H9 (cell line): ENCODE measurements at regions not wholly inside any gene's neighbourhood (a gene's known extent, or its start where the extent isn't known, plus 50 kb on each side); places are given as distances from the start of the nearest gene placed in this dataset.

Source experiments
- DNase-seq: peaks from one replicate; pipeline ENCODE4 v3.0.0-alpha.2; 2017
- H2AFZ ChIP-seq: one replicate; pipeline ENCODE4 v1.6.1; 2013; ENCODE audit warnings: mild to moderate bottlenecking, low read length, control low read depth, moderate library complexity
- H2AK5ac ChIP-seq: 2 replicates; pipeline ENCODE4 v1.6.1; 2013; ENCODE audit warnings: low read length, control low read depth, mixed read lengths; ENCODE audit not compliant: insufficient read length
- H2BK120ac ChIP-seq: one replicate; pipeline ENCODE4 v1.6.1; 2013; ENCODE audit warnings: low read depth, mild to moderate bottlenecking, low read length, control low read depth, inconsistent platforms; ENCODE audit not compliant: poor library complexity, severe bottlenecking
- H2BK12ac ChIP-seq: 2 replicates; pipeline ENCODE4 v1.6.1; 2013; ENCODE audit warnings: low read length, control low read depth, mixed read lengths, low read depth; ENCODE audit not compliant: insufficient read length
- H2BK15ac ChIP-seq: 2 replicates; pipeline ENCODE4 v1.6.1; 2013; ENCODE audit warnings: low read depth, low read length, control low read depth
- H2BK20ac ChIP-seq: one replicate; pipeline ENCODE4 v1.6.1; 2013; ENCODE audit warnings: low read depth, mild to moderate bottlenecking, low read length, control low read depth, inconsistent platforms; ENCODE audit not compliant: poor library complexity, severe bottlenecking
- H2BK5ac ChIP-seq: 2 replicates; pipeline ENCODE4 v1.6.1; 2013; ENCODE audit warnings: low read length, control low read depth, mixed read lengths; ENCODE audit not compliant: insufficient read length
- H3K14ac ChIP-seq: 2 replicates; pipeline ENCODE4 v1.6.1; 2013; ENCODE audit warnings: low read length, control low read depth; ENCODE audit not compliant: insufficient read depth
- H3K18ac ChIP-seq: 2 replicates; pipeline ENCODE4 v1.6.1; 2013; ENCODE audit warnings: low read depth, mild to moderate bottlenecking, mixed read lengths, low read length, control low read depth; ENCODE audit not compliant: insufficient read length
- H3K23ac ChIP-seq: 2 replicates; pipeline ENCODE4 v1.6.1; 2013; ENCODE audit warnings: low read length, control low read depth, mixed read lengths, low read depth; ENCODE audit not compliant: insufficient read length
- H3K23me2 ChIP-seq: 2 replicates; pipeline ENCODE4 v1.6.1; 2013; ENCODE audit warnings: low read depth, mild to moderate bottlenecking, mixed read lengths, low read length, control low read depth; ENCODE audit not compliant: insufficient read length, poor library complexity, severe bottlenecking
- H3K27ac ChIP-seq: 2 replicates; pipeline ENCODE4 v1.5.1; 2013; ENCODE audit warnings: low read length, control low read depth, mixed read lengths, low read depth; ENCODE audit not compliant: insufficient read length
- H3K27me3 ChIP-seq: 2 replicates; pipeline ENCODE4 v1.6.1; 2013; ENCODE audit warnings: low read length, control low read depth, inconsistent platforms; ENCODE audit not compliant: insufficient read depth
- H3K4ac ChIP-seq: 2 replicates; pipeline ENCODE4 v1.6.1; 2013; ENCODE audit warnings: low read depth, mild to moderate bottlenecking, control low read depth, inconsistent platforms, low read length, moderate library complexity
- H3K4me1 ChIP-seq: 2 replicates; pipeline ENCODE4 v1.6.1; 2013; ENCODE audit warnings: low read length, control low read depth, inconsistent platforms; ENCODE audit not compliant: insufficient read depth
- H3K4me2 ChIP-seq: 2 replicates; pipeline ENCODE4 v1.6.1; 2013; ENCODE audit warnings: low read length, control low read depth, mixed read lengths; ENCODE audit not compliant: insufficient read length, insufficient read depth
- H3K56ac ChIP-seq: 2 replicates; pipeline ENCODE4 v1.6.1; 2013; ENCODE audit warnings: low read depth, mild to moderate bottlenecking, mixed read lengths, low read length, control low read depth; ENCODE audit not compliant: insufficient read length
- H3K79me1 ChIP-seq: 2 replicates; pipeline ENCODE4 v1.6.1; 2013; ENCODE audit warnings: low read depth, mild to moderate bottlenecking, moderate library complexity, low read length, control low read depth, inconsistent platforms; ENCODE audit not compliant: insufficient read depth, poor library complexity, severe bottlenecking
- H3K79me2 ChIP-seq: 2 replicates; pipeline ENCODE4 v1.6.1; 2013; ENCODE audit warnings: low read length, control low read depth, inconsistent platforms; ENCODE audit not compliant: insufficient read depth
- H3K9ac ChIP-seq: 2 replicates; pipeline ENCODE4 v1.6.1; 2013; ENCODE audit warnings: low read length, control low read depth, mixed read lengths; ENCODE audit not compliant: insufficient read length; ENCODE audit errors: extremely low read depth
- H3K9me3 ChIP-seq: one replicate; pipeline ENCODE4 v1.6.1; 2013; ENCODE audit warnings: low read depth, low read length, inconsistent platforms; ENCODE audit not compliant: control insufficient read depth
- H3T11ph ChIP-seq: one replicate; pipeline ENCODE4 v1.6.1; 2013; ENCODE audit warnings: mild to moderate bottlenecking, low read length, control low read depth, inconsistent platforms
- H4K20me1 ChIP-seq: one replicate; pipeline ENCODE4 v1.6.1; 2013; ENCODE audit not compliant: control insufficient read depth, insufficient read length, insufficient read depth
- H4K5ac ChIP-seq: 2 replicates; pipeline ENCODE4 v1.6.1; 2013; ENCODE audit warnings: low read depth, mild to moderate bottlenecking, mixed read lengths, low read length, control low read depth; ENCODE audit not compliant: insufficient read length
- H4K8ac ChIP-seq: replicated peaks from 2 replicates; pipeline ENCODE4 v1.6.1; 2013; ENCODE audit warnings: low read length, control low read depth, mixed read lengths, low read depth; ENCODE audit not compliant: insufficient read length
- H4K91ac ChIP-seq: 2 replicates; pipeline ENCODE4 v1.6.1; 2013; ENCODE audit warnings: low read depth, mild to moderate bottlenecking, moderate library complexity, mixed read lengths, low read length, control low read depth; ENCODE audit not compliant: insufficient read length
- H3K27ac Mint-ChIP-seq, 3 experiments: 2 replicates in 2 of 3; 3 replicates in 1 of 3; pipeline ENCODE4 v1.8.0; 2020 to 2021; ENCODE audit warnings: mixed read lengths in 3 of 3, mild to moderate bottlenecking in 1 of 3, moderate library complexity in 1 of 3
- H3K27me3 Mint-ChIP-seq: 2 replicates; pipeline ENCODE4 v1.8.0; 2021; ENCODE audit warnings: low read depth, mild to moderate bottlenecking, moderate library complexity, mixed read lengths
- H3K36me3 Mint-ChIP-seq, 3 experiments: 2 replicates in 2 of 3; 3 replicates in 1 of 3; pipeline ENCODE4 v1.8.0; 2020 to 2021; ENCODE audit warnings: low read depth in 3 of 3, mixed read lengths in 3 of 3; ENCODE audit not compliant: insufficient read depth in 1 of 3
- H3K4me1 Mint-ChIP-seq, 2 experiments: 2 replicates each; pipeline ENCODE4 v1.8.0; 2020; ENCODE audit warnings: mixed read lengths in 2 of 2
- H3K4me3 Mint-ChIP-seq, 2 experiments: 2 replicates in 1 of 2; 3 replicates in 1 of 2; pipeline ENCODE4 v1.8.0; 2020 to 2021; ENCODE audit warnings: mild to moderate bottlenecking in 2 of 2, mixed read lengths in 2 of 2, moderate library complexity in 1 of 2
- H3K9me3 Mint-ChIP-seq, 2 experiments: 2 replicates in 1 of 2; 3 replicates in 1 of 2; pipeline ENCODE4 v1.8.0; 2020; ENCODE audit warnings: mild to moderate bottlenecking in 2 of 2, mixed read lengths in 2 of 2, moderate library complexity in 1 of 2
- WGBS: extraction: QIAGEN DNeasy Blood & Tissue Kit; methylation state at CpG from one replicate; pipeline ENCODE4 v1.1.7; 2013; ENCODE audit warnings: missing lambda C conversion rate, low lambda C conversion rate, mixed read lengths; ENCODE audit not compliant: insufficient read length; ENCODE audit errors: extremely low coverage; 5-methylcytosine and 5-hydroxymethylcytosine counted together
- TF ChIP-seq, protein P1 (sequence below): fragments of 200-600 bp; sonication (generic); conservative IDR thresholded peaks from 3 replicates; pipeline ENCODE4 v1.8.0; 2021; ENCODE audit warnings: antibody characterized with exemption, mild to moderate bottlenecking

DNA sequence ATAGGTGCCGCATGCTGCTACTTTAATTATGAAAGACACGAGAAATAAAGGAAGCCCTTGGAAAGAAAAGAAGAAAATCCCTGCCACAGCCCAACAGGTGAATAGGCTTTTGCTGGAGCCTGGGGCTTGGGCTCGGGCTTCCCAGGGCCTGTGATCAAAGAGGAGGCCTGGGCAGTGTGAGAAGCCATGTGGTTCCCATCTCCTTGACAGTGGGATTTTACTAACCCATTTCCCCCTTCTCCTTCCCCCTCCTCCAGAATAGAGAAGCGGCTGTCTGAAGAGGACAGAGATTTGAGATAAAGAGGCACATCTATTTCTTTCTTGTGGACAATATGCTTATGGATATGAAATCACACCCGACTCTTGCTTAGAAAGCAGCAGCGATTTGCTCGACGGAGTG, 369.1 kb downstream of the MCTP2 start:
- peaks cover 11 to 12% of the 10 kb centered on the region in 2 experiments for H3K4me1 Mint-ChIP-seq
- no peak for DNase-seq
- H3K27ac Mint-ChIP-seq, result no peak overlapping the region
- H3T11ph ChIP-seq, result no peak overlapping the region
- H3K27me3 Mint-ChIP-seq, result 0 out of 2 replicates have a peak, but pooled peaks cover 1% of the 10 kb centered on the region
- no peak overlapping the region for H3K4me3 Mint-ChIP-seq
- H4K91ac ChIP-seq, result no peak overlapping the region
- WGBS, result no CpG with 5 or more reads among the region's 8 CpGs
- H3K56ac ChIP-seq, result no peak overlapping the region
- H3K4ac ChIP-seq, result no peak overlapping the region
- H3K79me1 ChIP-seq, result no peaks in the 10 kb centered on the region
- no peak overlapping the region for H2BK20ac ChIP-seq
- H3K27ac ChIP-seq, result no peak overlapping the region
- H3K4me1 ChIP-seq, result 0 out of 2 replicates have a peak, but pooled peaks cover 2% of the 10 kb centered on the region
- no peak overlapping the region for H3K18ac ChIP-seq
- H3K23ac ChIP-seq, result no peak overlapping the region
- H4K20me1 ChIP-seq, result no peaks in the 10 kb centered on the region
- H3K9me3 Mint-ChIP-seq, result no peaks in the 10 kb centered on the region
- H3K23me2 ChIP-seq, result no peaks in the 10 kb centered on the region
- TF ChIP-seq, protein P1, sequence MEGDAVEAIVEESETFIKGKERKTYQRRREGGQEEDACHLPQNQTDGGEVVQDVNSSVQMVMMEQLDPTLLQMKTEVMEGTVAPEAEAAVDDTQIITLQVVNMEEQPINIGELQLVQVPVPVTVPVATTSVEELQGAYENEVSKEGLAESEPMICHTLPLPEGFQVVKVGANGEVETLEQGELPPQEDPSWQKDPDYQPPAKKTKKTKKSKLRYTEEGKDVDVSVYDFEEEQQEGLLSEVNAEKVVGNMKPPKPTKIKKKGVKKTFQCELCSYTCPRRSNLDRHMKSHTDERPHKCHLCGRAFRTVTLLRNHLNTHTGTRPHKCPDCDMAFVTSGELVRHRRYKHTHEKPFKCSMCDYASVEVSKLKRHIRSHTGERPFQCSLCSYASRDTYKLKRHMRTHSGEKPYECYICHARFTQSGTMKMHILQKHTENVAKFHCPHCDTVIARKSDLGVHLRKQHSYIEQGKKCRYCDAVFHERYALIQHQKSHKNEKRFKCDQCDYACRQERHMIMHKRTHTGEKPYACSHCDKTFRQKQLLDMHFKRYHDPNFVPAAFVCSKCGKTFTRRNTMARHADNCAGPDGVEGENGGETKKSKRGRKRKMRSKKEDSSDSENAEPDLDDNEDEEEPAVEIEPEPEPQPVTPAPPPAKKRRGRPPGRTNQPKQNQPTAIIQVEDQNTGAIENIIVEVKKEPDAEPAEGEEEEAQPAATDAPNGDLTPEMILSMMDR, result no peak
- H2BK15ac ChIP-seq, result no peak overlapping the region
- H4K8ac ChIP-seq, result no peak overlapping the region
- no peak overlapping the region for H2BK5ac ChIP-seq
- H3K79me2 ChIP-seq, result no peaks in the 10 kb centered on the region
- H3K14ac ChIP-seq, result no peak overlapping the region
- no peak overlapping the region for H2AK5ac ChIP-seq
- no peak overlapping the region for H4K5ac ChIP-seq
- H2BK12ac ChIP-seq, result no peak overlapping the region
- H3K9me3 ChIP-seq, result no peaks in the 10 kb centered on the region
- no peak overlapping the region for H3K4me2 ChIP-seq
- H3K9ac ChIP-seq, result no peak overlapping the region
- H3K36me3 Mint-ChIP-seq, result no peaks in the 10 kb centered on the region; a peak in 1 of 7 replicates
- H2BK120ac ChIP-seq, result no peak overlapping the region
- no peaks in the 10 kb centered on the region for H3K27me3 ChIP-seq
- no peak overlapping the region for H2AFZ ChIP-seq
